Choroid plexus epithelial cell (primary cell): ENCODE measurements at regions not wholly inside any gene's neighbourhood (a gene's known extent, or its start where the extent isn't known, plus 50 kb on each side); places are given as distances from the start of the nearest gene placed in this dataset.

Source experiments
- DNase-seq: peaks from one replicate; pipeline ENCODE4 v3.0.0-alpha.2; 2010; ENCODE audit warnings: low read depth
- H3K4me3 ChIP-seq: 2 replicates; pipeline ENCODE4 v1.5.1; 2011; ENCODE audit warnings: low read depth, mild to moderate bottlenecking, control low read depth, low read length, moderate library complexity
- CTCF ChIP-seq: conservative IDR thresholded peaks from 2 replicates; pipeline ENCODE4 v1.5.1; 2011; ENCODE audit warnings: low read depth, mild to moderate bottlenecking, control low read depth, inconsistent platforms, low read length, moderate library complexity

GRCh38 chr16:86297866-86298757 lies 212.2 kb upstream of the FOXF1 start:
- peak overlapping the region; percentile 20 for H3K4me3 ChIP-seq
- peak; percentile 55 for DNase-seq
- TF ChIP-seq CTCF, result no peak

- H3K4me3 ChIP-seq, result peak overlapping the region; percentile 20
- TF ChIP-seq CTCF, result no peak
- peak; percentile 36 for DNase-seq
These were observed 211.6 kb upstream of the FOXF1 start for GRCh38 chr16:86298758-86299134.

- H3K4me3 ChIP-seq, result no peak overlapping the region
- no peak for TF ChIP-seq CTCF
- no peak for DNase-seq
These were observed 210.3 kb upstream of the FOXF1 start for GRCh38 chr16:86299882-86300610.

GRCh38 chr16:86300746-86301481 lies 209.4 kb upstream of the FOXF1 start:
- peak overlapping the region; percentile 33 for H3K4me3 ChIP-seq
- no peak for TF ChIP-seq CTCF
- peak; percentile 23 for DNase-seq

- no peak overlapping the region for H3K4me3 ChIP-seq
- TF ChIP-seq CTCF, result no peak
- DNase-seq, result no peak
These were observed 207.8 kb upstream of the FOXF1 start for GRCh38 chr16:86302421-86303109.
